ENCODE measurements at regions not wholly inside any gene's neighbourhood (a gene's known extent, or its start where the extent isn't known, plus 50 kb on each side); places are given as distances from the start of the nearest gene placed in this dataset.

DNA sequence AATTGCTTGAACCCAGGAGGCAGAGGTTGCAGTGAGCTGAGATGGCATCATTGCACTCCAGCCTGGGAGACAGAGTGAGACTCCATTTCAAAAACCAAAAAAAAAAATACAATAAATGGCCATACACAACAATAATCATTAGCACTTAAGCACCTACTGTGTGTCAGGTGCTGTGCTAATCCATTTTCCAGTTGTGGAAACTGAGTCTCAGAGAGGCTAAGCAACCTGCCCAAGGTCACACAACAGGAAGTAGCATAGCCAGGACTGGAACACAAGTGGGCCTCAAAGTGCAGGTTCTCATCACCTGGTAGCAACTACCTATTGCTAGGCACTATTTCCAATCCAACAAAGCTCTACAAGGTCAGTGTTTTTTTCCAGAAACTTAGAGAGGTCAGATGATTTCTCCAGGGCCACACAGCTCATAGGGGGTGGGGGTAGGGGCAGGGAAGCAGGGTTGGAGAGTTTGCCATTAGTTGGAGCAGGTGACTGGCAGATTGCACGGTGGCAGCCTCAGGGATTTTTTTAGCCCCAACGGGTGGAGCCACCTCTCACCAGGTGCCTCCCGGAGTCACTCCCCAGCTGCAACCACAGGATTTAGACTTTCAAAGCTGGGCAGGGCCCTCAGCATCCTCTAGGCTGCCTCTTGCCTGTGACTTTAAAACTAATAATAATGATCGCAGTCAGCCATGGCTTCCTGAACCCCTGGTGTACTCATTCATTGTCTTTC lies 52.5 kb upstream of the ID3 start:
- no peak for TF ChIP-seq CTCF (IDR thresholded peaks at IDR 0.05)
- no peak for TF ChIP-seq POLR2A (IDR thresholded peaks at IDR 0.05)

All from adrenal gland (tissue), 5 donors.